ENCODE measurements at regions not wholly inside any gene's neighbourhood (a gene's known extent, or its start where the extent isn't known, plus 50 kb on each side); places are given as distances from the start of the nearest gene placed in this dataset.
"Not testable (repeated sequence)": the region's sequence is repeated elsewhere in the genome, so short reads cannot be mapped to it uniquely, and the experiment has no call there.

GRCh38 chr2:215576572-215576971, 140.7 kb upstream of the FN1 start:
- no peak for DNase-seq

DNA sequence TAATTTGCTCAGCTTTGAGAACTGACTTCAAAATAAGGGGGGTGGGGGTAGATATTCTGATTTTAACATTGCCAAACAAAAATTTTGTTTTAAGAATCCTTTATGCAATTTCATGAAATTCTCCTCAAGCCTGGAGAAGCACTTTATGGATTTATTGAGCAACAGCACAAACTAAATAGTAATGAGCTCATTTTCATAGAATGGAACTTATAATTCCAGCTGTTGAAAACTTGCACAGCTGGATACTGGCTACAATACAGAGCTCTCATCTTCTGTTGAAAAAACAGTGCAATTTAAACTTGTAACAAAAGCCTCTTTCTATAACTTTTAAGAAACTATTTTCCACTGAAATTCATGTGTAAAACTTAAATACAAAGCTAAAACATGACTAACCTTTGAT, 137.6 kb upstream of the FN1 start:
- no peak for DNase-seq

- DNase-seq, result no peak
These were observed 136.5 kb upstream of the FN1 start for GRCh38 chr2:215572341-215572848.

- no peak for DNase-seq
These were observed 135.8 kb upstream of the FN1 start for GRCh38 chr2:215571689-215572088.

DNA sequence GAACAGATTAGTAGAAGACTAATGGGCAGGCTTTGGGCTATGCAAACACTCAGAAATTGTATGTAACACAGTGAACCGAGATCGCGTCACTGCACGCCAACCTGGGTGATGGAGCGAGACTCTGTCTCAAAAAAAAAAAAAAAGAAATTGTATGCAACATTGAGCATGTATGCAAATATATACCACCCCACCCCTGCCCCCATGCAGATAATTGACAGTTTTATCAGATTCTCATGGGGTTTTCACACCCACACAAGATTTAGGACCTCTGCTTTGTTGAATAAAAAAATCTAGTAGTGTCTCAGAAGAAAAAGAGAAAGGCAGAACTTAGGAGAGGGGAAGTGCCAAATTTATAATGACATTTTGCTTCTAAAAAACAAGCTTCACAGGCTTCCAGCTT, 131.6 kb upstream of the FN1 start:
- DNase-seq, result no peak

DNA sequence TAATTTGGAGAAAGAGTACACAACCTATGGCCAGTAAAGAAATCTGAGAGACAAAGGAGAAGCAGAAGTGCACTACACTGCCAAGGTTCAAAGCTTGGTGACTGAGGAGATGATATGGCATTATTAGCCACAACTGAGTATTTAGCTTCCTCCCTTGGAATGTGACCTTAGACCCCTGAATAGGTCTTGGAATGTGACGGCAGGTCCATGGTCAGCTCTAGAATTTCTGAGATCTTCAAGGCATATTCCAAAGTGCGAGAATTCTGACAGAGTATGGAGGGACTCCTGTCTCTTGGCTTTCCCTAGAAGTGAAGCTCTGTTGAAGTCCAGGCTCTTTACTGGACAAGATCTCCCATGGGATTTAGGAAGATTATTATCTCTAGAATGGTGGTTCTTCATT, 130.0 kb upstream of the FN1 start:
- DNase-seq, result no peak

GRCh38 chr2:215557701-215558100, 121.8 kb upstream of the FN1 start:
- no peak for DNase-seq

DNA sequence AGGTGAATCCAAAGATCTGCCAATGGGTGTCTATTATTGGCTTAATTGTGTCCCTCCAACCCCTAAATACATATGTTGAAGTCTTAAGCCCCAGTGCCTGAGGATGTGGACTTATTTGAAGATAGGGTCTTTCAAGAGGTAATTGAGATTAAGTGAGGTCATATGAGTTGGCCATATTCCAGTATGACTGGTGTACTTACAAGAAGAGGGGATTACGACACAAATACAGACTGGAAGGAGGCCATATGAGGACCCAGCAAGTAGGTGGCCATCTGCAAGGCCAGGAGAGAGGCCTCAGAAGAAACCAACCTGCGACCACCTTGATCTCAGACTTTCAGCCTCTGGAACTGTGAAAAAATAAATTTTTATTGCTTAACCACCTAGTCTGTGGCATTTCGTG, 121.1 kb upstream of the FN1 start:
- no peak for DNase-seq

- no peak for DNase-seq
These were observed 119.0 kb upstream of the FN1 start for GRCh38 chr2:215554689-215555498.

GRCh38 chr2:215553946-215554345, 118.1 kb upstream of the FN1 start:
- no peak for DNase-seq

DNA sequence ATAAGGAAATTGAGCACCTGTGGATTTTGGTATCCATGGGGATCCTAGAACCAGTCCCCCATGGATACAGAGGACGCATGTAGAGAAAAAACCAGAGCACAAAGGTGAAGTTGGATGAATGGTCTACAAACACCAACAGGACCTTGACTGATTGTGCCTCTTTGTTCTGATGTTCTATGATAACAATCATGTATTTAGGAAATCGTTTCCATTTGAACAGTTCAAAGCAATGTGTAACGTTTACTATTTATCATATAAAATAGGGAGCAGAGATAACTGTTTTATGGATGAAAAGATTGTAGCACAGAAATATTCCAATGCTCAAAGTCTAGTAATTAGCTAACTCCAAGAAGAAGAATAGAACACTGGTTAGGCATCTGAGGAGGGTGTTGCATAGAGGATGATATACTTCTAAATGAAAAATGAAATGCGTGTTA, 116.3 kb upstream of the FN1 start:
- DNase-seq, result no peak

DNA sequence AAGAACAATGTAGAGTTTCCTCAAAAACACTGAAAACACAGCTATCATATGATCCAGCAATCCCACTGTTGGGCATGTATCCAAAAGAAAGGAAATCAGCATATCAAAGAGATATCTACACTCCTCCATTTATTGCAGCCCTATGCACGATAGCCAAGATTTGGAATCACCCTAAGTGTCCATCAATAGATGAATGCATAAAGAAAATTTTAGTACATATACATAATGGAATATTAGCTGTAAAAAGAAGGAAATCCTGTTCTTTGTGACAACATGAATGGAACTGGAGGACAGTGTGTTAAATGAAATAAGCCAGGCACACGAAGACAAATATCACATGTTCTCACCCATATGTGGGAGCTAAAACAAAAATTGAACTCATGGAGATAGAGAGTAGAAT, 114.5 kb upstream of the FN1 start:
- DNase-seq, result no peak

- DNase-seq, result no peak
These were observed 112.8 kb upstream of the FN1 start for GRCh38 chr2:215548714-215549113.

DNA sequence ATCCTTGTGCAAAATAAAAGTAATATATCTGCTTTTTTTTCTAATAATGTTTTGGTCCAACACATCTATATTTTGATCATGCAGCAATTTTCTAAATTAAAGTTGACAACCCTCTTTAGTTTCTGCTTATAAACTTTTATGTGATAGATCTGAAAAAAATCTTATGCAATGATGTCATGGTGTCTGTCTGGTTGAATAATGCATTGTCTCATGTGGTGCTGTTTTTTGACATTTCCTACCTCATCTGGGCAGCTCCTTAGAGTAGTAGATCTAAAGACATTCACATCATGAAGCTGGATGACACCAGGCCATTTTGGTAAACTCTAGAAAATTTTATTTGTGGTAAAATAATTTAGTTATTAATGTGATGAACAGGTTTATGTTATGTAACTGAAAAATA, 106.8 kb upstream of the FN1 start:
- no peak for DNase-seq

- DNase-seq, result no peak
These were observed 104.8 kb upstream of the FN1 start for GRCh38 chr2:215540658-215541057.

DNA sequence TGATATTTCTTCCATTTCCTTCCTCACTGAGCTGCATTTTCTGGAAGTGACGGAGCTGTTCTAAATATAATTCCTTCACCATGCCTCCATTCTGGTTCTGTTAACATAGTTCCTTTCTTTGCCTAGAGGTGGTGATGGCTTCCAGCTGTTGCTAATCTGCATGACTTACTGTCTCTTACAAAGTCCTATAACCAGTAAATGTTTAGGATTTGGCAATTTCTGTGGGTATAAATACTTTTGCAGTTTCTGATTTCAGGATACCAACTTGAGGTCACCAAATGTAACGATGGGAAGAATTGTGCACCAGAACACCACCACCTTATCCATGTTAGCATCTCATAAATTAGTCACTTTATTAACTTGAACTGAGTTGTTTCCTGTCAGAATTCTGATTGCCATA, 101.7 kb upstream of the FN1 start:
- DNase-seq, result no peak

GRCh38 chr2:215536510-215536909, 100.6 kb upstream of the FN1 start:
- no peak for DNase-seq

GRCh38 chr2:215535741-215536140, 99.9 kb upstream of the FN1 start:
- DNase-seq, result no peak

DNA sequence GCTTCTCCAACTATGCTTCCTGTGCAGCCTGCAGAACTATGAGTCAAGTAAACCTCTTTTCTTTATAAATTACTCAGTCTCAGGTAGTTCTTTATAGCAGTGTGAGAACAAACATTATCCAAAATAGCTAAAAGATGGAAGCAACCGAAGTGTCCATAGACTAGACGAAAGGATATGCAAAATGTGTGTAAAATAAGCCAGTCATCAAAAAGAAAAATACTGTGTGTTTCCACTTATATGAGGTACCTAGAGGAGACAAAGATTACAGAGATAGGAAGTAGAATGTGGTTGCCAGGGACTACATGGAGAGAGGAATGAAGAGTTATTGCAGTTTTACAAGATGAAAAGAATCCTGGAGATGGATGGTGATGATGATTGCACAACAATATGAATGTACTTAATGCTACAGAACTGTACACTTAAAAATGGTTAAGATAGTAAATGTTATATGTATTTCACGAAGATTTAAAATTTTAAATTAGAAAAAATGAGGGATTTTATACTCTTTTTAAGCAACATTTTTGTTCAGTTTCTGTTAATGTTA, 99.3 kb upstream of the FN1 start:
- DNase-seq, result no peak

DNA sequence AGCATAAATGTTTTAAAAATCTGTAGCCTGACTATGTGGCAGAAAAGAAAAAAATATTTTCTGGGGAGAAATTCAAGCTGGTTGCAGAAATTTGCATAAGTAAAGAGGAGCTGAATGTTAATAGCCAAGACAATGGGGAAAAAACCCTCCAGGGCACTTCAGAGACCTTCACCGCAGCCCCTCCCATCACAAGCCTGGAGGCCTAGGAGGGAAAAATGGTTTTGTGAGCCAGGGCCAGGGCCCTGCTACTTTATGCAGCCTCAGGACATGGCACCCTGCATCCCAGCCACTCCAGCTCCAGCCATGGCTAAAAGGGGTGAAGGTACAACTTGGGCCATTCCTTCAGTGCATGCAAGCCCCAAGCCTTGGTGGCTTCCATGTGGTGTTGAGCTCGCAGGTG, 97.8 kb upstream of the FN1 start:
- not testable (repeated sequence) for DNase-seq

DNA sequence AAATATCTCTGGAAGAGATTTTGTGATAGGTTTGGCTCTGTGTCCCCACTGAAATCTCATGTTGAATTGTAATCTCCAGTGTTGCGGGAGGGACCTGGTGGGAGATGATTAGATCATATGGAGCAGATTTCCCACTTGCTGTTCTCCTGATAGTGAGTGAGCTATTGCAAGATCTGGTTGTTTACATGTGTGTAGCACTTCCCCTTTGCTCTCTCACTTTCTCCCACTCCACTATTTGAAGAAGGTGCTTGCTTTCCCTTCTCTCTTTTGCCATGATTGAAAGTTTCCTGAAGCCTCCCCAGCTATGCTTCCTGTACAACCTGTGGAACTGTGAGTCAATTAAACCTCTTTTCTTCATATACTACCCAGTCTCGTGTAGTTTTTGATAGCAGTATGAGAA, 97.0 kb upstream of the FN1 start:
- no peak for DNase-seq

DNA sequence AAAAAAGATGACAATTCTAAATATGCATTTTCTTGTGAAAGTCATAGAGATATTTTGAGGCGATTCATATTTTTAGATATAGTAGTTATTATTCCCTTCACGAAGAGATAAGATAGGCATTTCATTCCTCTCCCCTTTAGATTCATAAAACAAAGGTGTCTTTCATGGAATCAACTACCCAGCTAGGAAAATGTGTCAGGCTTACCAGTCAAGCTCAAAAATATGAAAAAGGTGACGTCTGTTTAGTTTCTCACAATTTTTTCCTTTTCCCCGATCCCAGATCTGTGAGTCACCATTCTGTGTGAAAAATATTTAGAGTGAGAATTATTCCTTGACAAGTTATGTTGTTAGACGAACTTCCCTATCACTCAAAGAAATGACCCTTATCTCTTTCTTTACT, 95.4 kb upstream of the FN1 start:
- no peak for DNase-seq

- no peak for DNase-seq
These were observed 94.5 kb upstream of the FN1 start for GRCh38 chr2:215530191-215530968.

- DNase-seq, result no peak
These were observed 93.4 kb upstream of the FN1 start for GRCh38 chr2:215529271-215529670.

Measured in NCI-H1048 (cell line).